ENCODE measurements at regions not wholly inside any gene's neighbourhood (a gene's known extent, or its start where the extent isn't known, plus 50 kb on each side); places are given as distances from the start of the nearest gene placed in this dataset.
"Not testable (repeated sequence)": the region's sequence is repeated elsewhere in the genome, so short reads cannot be mapped to it uniquely, and the experiment has no call there.

- DNase-seq = no peak
Observed at GRCh38 chr11:92168936-92169335, 55.7 kb upstream of the FAT3 start.

DNA sequence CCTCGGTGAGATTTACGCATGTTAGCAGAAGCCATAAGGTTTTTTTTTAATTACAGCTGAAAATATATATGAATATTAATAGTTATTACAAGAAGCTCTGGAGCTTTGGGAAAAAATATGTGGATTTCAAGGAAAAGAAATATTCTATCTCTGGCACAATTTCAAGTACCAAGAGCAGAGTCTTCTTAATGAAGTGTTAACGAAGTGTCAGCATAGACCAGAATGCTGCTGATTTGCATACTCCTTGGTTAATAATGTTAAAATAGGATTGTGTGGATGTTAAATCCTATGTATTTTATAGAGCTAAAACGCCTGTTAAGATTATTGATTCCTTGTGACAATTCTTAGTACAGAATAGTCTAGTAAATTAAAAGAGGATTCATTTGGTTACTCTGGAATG, 57.0 kb upstream of the FAT3 start:
- no peak for DNase-seq

- DNase-seq = no peak
Observed at GRCh38 chr11:92166335-92166734, 58.3 kb upstream of the FAT3 start.

GRCh38 chr11:92163879-92164278, 60.7 kb upstream of the FAT3 start:
- DNase-seq = no peak

GRCh38 chr11:92162776-92163175, 61.8 kb upstream of the FAT3 start:
- no peak for DNase-seq

DNA sequence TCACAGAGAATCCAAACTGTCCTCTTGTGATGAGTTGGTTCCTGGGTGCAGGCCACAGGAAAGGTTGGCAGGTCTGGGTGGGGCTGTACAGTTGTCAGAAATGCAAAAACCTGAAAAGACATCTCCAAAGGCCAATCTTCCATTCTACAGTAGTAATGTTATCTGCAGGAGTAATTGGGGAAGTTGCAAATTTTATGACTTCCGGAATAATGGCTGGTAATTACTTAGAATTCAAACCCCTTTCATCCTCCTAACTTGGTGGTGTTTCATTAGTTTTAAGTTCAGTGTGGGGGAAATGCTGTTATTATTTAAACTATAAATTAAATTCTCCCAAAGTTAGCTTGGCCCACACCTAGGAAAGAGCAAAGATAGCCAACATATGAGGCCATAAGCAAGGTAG, 64.7 kb upstream of the FAT3 start:
- DNase-seq = no peak

- DNase-seq = not testable (repeated sequence)
Observed at GRCh38 chr11:92157390-92157789, 67.2 kb upstream of the FAT3 start.

DNA sequence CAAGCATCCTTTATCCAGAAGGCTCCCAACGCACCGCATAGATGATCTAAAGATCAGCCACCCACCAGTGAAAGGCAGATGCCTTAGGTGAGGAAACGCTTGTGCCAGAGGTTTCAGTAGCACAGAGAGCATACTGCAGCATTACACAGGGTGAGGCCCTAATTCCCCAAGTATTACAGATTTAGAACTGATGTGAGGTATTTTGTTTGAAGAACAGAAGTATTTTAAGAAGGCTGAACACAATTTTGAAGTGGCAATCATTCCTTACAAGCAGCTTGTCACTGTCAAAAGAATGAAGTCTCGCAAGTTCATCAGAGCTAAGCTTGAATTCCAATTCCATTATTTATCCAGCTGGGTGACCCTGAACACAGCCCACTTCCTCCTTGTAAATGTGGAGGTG, 70.0 kb upstream of the FAT3 start:
- DNase-seq = no peak

- DNase-seq = no peak
Observed at GRCh38 chr11:92154110-92154509, 70.5 kb upstream of the FAT3 start.

DNA sequence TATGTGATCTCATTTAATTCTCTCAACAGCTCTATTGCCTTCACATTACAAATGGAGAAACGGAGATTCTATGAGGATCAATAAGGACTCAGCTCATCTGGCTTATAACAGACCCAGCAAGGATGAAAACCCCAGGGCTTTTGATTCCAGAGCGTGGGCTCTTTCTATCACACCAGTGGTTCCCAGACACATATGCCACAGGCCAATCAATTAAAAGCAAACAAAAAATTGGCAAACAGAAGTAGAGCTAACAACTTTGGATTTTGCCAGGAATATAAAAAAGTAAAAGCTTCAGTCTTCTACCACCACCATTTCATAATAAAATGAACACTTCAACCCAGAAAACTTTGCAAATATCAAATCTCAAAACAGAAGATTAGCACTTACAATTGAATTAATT, 71.1 kb upstream of the FAT3 start:
- no peak for DNase-seq

DNA sequence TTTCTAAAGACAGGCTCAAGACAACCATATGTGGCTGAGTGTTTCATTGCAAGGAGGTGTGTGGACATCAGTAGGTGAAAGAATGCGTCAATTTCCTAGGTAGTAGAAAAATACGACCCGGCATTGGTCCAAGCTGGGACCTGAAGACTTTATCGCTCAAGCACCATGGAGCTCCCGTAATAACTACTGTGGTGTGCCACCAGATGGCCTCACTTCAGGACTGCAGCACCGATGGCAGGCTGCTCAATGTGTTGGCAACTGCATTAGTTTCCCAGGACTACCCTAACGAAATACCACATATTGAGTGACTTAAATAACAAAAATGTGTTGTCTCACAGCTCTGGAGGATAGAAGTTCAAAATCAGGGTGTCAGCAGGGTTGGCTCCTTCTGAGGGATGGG, 72.4 kb upstream of the FAT3 start:
- DNase-seq = peak; percentile 17

- DNase-seq = peak; percentile 12
Observed at GRCh38 chr11:92149996-92150395, 74.6 kb upstream of the FAT3 start.

- no peak for DNase-seq
Observed at GRCh38 chr11:92141725-92142124, 82.9 kb upstream of the FAT3 start.

DNA sequence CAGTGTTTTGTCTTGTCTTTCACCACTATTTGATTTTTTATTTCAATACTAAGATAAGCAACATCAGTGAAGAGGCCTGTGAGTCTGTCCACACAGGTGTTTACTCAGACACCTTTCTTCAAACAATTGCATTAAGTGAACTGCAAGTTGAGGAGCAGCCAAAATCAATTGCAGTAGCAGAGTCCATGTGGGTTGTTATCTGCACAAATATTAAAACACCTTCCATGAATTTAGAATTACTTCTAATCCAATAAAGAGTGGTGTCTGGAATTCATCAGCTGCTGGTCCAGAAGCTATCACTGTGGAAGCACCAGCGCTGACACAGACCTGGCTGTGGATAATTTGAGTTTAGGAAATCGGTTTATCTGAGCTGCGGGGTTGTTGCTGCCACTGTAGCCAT, 83.5 kb upstream of the FAT3 start:
- no peak for DNase-seq

DNA sequence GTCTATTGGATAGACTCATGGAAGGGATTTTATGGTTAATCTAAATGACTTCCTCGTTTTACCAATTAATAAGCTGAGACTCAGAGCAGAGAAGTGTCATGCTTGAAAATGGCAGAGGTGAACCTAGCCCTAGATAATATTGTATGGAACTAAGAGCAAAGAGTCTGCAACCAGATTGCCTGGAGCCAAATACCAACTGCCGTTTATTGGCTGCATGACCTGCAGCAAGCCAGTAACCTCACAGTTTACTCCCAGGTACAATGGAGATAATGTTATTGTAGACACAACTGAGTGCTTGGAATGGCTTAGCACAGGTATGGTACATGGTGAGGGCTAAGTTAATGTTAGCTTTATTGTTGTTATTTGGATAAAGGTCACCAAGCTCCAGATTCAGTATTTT, 84.6 kb upstream of the FAT3 start:
- no peak for DNase-seq

GRCh38 chr11:92138296-92138695, 86.3 kb upstream of the FAT3 start:
- no peak for DNase-seq

DNA sequence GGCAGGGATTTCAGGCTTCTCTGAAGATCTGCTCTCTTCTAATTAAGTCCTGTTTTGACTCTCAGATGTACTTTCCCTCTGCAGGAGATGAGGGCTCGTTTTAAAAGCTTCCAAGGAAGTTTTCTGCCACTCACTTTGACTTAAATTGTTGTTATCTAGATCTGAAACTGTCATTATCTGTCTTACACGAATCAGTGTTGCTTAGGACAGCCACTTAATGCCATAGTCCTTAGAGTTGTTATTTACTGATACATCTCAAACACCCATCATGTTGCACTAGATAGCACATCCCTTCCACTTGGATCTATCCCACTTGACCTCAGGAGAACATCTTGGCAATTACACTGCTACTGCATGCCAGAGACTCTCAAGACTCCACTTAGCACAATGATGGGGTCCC, 86.9 kb upstream of the FAT3 start:
- no peak for DNase-seq

DNA sequence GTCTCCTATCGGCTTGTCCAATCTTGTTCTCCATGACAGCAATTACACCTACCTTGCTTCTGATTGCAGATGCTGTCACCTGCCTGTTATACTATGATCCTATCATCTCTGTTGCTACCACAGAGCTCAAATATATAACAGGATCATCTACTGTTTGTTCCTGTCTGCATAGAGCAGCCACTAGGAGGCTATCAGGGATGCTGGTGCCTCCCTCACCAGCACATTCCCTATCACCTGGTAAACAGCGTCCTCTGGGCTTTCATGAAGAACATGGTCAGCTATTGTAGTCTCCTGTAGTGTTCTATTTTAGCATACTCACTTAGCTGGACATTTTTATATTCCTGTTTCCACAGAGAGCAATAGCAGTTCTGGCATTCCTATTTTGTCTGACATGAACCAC, 87.8 kb upstream of the FAT3 start:
- no peak for DNase-seq

GRCh38 chr11:92131289-92131865, 93.2 kb upstream of the FAT3 start:
- DNase-seq = peak; percentile 51

- peak; percentile 68 for DNase-seq
Observed at GRCh38 chr11:92130421-92130831, 94.2 kb upstream of the FAT3 start.

GRCh38 chr11:92129811-92130210, 94.8 kb upstream of the FAT3 start:
- peak; percentile 16 for DNase-seq

DNA sequence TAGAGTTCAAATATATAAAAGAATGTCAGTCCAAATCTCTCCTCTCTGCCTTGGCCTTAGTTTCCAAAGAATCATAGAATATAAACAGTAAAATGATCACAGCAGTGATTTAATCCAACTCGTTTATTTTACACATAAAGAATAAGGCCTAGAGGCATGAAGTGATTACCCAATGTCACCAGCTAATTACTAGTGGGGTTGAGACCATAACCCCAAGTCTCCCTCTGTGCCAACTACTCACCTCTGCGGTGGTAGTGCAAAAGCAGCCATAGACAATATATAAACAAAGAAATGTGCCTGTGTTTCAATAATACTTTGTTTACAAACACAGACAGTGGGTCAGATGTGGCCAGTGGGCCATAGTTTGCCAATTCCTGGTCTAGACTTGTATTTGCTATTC, 96.6 kb upstream of the FAT3 start:
- no peak for DNase-seq

DNA sequence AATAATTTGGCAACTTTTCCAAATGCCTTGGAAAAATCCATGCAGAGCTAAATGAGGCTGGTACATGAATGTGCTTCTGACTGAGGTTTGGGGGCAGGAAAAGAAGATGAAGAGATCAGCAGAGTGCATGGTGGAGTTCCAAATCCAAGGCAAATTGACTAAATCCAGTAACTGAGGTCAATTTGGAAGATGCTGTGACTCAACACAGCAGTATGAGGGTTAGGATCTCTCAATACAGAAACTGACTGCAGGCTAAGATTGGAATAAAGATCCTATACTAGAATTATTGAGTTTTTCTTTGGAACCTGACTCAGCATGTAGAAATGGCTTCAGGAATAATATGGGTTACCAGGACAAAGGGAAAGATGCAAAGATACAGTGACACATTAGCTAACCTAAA, 99.3 kb upstream of the FAT3 start:
- DNase-seq = peak; percentile 32

- peak; percentile 74 for DNase-seq
Observed at GRCh38 chr11:92123540-92123939, 101.1 kb upstream of the FAT3 start.

DNA sequence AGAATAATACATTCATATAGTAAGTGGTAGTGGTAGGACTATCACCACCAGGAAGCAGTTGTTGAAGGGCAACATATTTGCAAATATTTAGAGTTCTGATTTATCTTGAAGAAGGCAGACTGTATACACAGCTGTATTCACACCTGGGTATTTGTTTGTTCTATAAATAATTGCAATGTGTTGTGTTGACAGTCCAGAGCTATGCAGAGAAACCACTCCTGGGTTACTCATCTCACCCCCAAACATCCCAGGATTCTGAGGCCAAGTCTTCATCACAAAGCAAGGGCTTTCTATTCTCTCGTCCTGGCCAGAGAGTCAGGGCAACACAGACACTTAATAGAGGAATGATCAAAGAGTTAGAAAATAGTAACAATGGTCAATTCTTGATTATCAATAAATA, 102.1 kb upstream of the FAT3 start:
- DNase-seq = no peak

DNA sequence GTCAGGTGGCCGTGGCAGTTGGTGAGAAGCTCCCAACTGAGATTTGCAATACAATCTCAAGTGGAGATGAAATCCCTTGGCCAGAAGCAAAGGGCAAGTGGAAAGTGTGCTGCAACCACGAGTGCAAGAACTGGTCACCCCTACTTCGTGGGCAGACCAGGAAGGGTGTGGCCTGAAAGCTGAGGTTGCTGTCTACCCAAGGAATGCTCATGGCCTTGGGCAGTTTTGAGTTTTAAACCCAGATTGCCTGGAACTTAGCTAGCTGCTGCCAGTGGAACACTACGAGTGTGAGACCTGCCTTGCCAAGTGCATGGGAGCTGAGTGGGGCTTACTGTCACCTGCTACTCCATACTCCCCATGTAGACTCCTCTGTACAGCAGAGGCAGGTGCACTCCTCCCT, 113.3 kb upstream of the FAT3 start:
- peak; percentile 31 for DNase-seq

Data from EL (cell line).